HFF-Myc (cell line): ENCODE measurements at regions not wholly inside any gene's neighbourhood (a gene's known extent, or its start where the extent isn't known, plus 50 kb on each side); places are given as distances from the start of the nearest gene placed in this dataset.

Experiments used
- DNase-seq: peaks from one replicate; pipeline ENCODE4 v3.0.0-alpha.2; 2011; ENCODE audit warnings: low read depth; ENCODE audit errors: extremely low read depth
- H3K4me3 ChIP-seq: replicated peaks from 2 replicates; pipeline ENCODE4 v1.5.1; 2011; ENCODE audit warnings: low read depth, mild to moderate bottlenecking, control low read depth, low read length
- TF ChIP-seq, protein P1 (sequence below): IDR thresholded peaks from 2 replicates; pipeline ENCODE4 v1.5.1; 2012; ENCODE audit warnings: mild to moderate bottlenecking, low read depth, low read length, control low read depth; ENCODE audit errors: missing control alignments

DNA sequence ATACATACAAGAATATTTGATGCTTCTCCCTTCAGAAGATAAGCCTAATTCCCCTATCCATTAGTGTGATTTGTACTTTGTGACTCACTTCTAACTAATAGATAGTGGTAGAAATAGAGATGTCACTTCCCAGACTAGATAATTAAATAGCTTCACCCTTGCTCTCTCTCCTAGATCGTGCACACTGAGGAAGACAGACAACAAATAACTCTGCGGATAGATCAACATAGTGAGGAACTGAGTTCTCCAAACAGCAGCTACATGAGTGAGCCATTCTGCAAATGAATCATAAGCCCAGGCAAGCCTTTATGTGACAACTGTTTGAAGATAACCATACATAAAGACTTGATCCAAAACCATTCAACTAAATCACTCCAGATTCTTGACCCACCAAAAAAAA, 1083.4 kb upstream of the C9orf72 start:
- no peak overlapping the region for H3K4me3 ChIP-seq
- TF ChIP-seq, protein P1, sequence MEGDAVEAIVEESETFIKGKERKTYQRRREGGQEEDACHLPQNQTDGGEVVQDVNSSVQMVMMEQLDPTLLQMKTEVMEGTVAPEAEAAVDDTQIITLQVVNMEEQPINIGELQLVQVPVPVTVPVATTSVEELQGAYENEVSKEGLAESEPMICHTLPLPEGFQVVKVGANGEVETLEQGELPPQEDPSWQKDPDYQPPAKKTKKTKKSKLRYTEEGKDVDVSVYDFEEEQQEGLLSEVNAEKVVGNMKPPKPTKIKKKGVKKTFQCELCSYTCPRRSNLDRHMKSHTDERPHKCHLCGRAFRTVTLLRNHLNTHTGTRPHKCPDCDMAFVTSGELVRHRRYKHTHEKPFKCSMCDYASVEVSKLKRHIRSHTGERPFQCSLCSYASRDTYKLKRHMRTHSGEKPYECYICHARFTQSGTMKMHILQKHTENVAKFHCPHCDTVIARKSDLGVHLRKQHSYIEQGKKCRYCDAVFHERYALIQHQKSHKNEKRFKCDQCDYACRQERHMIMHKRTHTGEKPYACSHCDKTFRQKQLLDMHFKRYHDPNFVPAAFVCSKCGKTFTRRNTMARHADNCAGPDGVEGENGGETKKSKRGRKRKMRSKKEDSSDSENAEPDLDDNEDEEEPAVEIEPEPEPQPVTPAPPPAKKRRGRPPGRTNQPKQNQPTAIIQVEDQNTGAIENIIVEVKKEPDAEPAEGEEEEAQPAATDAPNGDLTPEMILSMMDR = no peak
- no peak for DNase-seq

DNA sequence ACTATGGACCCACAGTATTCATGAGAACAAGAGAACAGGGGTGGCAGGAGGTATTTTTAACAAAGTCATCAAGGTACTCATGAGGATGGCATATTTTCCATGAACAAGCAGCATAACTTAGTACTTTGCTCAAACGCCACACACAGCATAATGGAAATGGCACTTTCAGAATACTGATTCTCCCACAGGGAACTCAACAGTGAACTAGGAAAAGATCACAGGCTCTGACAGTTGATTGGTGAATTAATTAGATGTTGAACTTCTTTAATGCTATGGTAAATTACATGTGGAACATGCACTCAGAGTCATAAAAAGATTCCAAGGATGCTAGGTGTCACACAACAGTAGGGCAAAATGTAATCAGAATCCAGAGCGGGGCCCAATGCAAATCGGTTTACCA, 1088.6 kb upstream of the C9orf72 start:
- no peak overlapping the region for H3K4me3 ChIP-seq
- DNase-seq = no peak
- TF ChIP-seq, protein P1 = no peak

DNA sequence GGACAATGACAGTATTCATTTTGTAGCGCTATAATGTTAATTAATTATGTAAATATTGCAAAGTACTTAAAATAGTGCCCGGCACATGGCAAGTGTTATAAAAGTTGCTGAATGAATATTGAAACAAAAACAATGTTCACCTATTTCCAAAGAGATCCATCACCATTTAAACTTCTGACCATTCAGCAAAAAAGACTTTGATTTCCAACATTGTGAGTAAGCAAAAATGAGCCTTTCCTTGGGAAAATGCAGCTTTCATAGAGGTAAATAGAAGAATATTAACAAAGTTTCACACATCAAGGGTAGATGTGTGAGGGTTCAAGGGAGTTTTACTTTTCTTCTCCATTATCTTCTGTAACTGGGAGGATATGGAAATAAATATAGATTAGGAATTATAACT, 1089.4 kb upstream of the C9orf72 start:
- TF ChIP-seq, protein P1 = no peak
- no peak for DNase-seq
- no peak overlapping the region for H3K4me3 ChIP-seq

DNA sequence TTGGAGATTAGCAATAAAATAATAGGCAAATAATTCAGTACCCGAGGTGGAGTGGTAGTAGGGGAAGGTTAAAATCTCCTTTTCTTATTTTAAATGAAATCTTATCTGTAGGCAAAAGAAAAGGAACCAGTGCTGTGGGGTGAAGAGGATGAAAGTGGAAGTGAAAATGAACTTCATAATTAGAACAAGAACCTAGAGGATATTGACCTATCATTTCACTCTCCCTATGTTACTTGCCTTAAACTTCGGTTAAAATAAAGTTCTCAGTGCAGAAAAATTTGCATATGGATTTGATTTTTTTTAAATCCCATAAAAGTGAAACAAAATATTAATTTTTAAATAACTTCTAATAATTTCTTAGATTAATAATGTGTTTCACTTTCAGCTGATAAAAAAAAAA, 1094.9 kb upstream of the C9orf72 start:
- TF ChIP-seq, protein P1 = no peak
- H3K4me3 ChIP-seq = no peak overlapping the region
- no peak for DNase-seq

DNA sequence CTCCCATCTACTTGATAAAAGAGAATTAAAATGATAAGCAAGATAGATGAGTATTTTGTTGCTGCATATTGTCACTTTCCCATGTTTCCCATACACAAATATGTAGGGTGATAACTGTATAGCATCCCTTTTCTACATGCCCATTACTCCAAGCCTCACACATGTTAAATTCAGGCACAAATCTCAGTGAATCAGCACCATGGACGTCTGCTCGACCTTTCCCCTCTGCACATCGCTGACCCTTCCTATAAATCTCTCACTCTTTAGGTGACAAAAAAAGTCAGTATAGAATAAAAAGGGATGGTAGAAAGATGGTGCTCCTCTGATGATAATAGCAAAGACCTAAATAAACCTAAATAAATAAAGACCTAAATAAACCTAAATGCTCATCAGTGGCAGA, 1097.7 kb upstream of the C9orf72 start:
- TF ChIP-seq, protein P1 = no peak
- H3K4me3 ChIP-seq = no peak overlapping the region
- DNase-seq = no peak

DNA sequence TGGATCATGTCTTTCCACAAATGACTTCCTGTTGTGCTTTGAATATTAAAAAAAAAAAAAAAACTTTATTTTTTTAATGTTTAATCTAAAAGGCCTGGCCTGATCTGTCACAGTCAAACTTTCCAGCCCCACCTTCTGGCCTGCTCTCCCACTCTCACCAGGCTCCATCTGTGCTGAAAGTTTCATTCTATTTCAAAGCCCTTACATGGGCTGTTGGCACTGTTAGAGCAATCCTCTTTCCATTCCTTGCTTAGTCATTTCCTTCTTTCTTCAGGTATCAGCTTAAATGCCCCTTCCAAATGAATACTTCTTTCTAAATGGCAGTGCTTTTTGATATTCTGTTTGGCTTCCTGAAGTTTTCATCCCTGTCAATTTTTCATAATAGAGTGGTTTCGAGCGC, 1104.8 kb upstream of the C9orf72 start:
- DNase-seq = no peak
- TF ChIP-seq, protein P1 = no peak
- H3K4me3 ChIP-seq = no peak overlapping the region

DNA sequence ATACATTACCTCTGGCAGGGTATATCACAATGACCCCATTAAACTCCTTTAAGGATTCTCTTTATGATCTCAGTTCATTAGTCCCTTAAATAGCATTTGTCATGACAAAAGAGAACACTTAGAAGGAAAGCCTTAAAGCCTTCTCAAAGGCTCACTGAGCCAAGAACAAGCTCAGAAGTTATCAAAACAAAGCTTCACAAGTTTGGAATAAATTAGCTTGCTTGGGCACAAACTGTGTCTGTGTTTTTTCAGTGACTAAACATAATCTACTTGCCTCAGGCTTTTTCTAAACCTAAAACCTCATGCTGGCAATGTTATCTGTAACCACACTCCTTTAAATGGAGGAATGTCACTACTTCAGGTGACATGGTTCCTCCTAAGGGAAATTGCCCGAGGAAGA, 1114.9 kb upstream of the C9orf72 start:
- TF ChIP-seq, protein P1 = no peak
- no peak overlapping the region for H3K4me3 ChIP-seq
- no peak for DNase-seq
